CD8-positive, alpha-beta memory T cell (primary cell): ENCODE measurements at regions not wholly inside any gene's neighbourhood (a gene's known extent, or its start where the extent isn't known, plus 50 kb on each side); places are given as distances from the start of the nearest gene placed in this dataset.

ENCODE experiments used
- CTCF ChIA-PET: fragments of 350-600 bp; sonication (Branson Sonifier 250); formaldehyde crosslinking; loops from one replicate; lab custom pipeline; 2021; ENCODE audit warnings: antibody characterized with exemption; lab: Charles Lee
- POLR2A ChIA-PET: fragments of 350-600 bp; sonication (Branson Sonifier 250); formaldehyde crosslinking; loops from one replicate; lab custom pipeline; 2021; ENCODE audit warnings: antibody characterized with exemption; lab: Charles Lee
- DNase-seq, 5 donors: peaks; one replicate each; pipeline versions ENCODE4 v3.0.0 to v3.0.0-alpha.2; 2020 to 2022; ENCODE audit warnings: mixed read lengths in 1 of 5
- H3K27ac ChIP-seq: one replicate; pipeline ENCODE4 v1.7.0; 2013; ENCODE audit warnings: low read depth, mild to moderate bottlenecking, low read length, moderate library complexity
- H3K27me3 ChIP-seq: 2 replicates; pipeline ENCODE4 v1.7.0; 2013; ENCODE audit warnings: low read length, mild to moderate bottlenecking; ENCODE audit not compliant: insufficient read depth, poor library complexity, severe bottlenecking
- H3K36me3 ChIP-seq: 2 replicates; pipeline ENCODE4 v1.7.0; 2013; ENCODE audit warnings: mild to moderate bottlenecking, low read length, moderate library complexity; ENCODE audit not compliant: insufficient read depth
- H3K4me1 ChIP-seq: 2 replicates; pipeline ENCODE4 v1.7.0; 2013; ENCODE audit warnings: mild to moderate bottlenecking, low read length, moderate library complexity; ENCODE audit not compliant: insufficient read depth
- H3K4me3 ChIP-seq: 2 replicates; pipeline ENCODE4 v1.7.0; 2013; ENCODE audit warnings: mild to moderate bottlenecking, low read length
- H3K9me3 ChIP-seq: 2 replicates; pipeline ENCODE4 v1.7.0; 2013; ENCODE audit warnings: mild to moderate bottlenecking, low read length
- H3K27ac Mint-ChIP-seq, 8 donors: one replicate each; pipeline ENCODE4 v1.8.0; 2020 to 2021; ENCODE audit warnings: mixed read lengths in 8 of 8, mild to moderate bottlenecking in 6 of 8, inconsistent platforms in 3 of 8, moderate library complexity in 3 of 8
- H3K27me3 Mint-ChIP-seq, 2 donors: one replicate each; pipeline ENCODE4 v1.8.0; 2020 to 2021; ENCODE audit warnings: mixed read lengths in 2 of 2, mild to moderate bottlenecking in 1 of 2, moderate library complexity in 1 of 2
- H3K36me3 Mint-ChIP-seq, 3 donors: one replicate each; pipeline ENCODE4 v1.8.0; 2020 to 2021; ENCODE audit warnings: mixed read lengths in 3 of 3, inconsistent platforms in 1 of 3, mild to moderate bottlenecking in 1 of 3
- H3K4me1 Mint-ChIP-seq, 3 donors: one replicate each; pipeline ENCODE4 v1.8.0; 2020 to 2021; ENCODE audit warnings: mixed read lengths in 3 of 3, inconsistent platforms in 1 of 3, mild to moderate bottlenecking in 1 of 3
- H3K4me3 Mint-ChIP-seq, 7 donors: one replicate each; pipeline ENCODE4 v1.8.0; 2020 to 2021; ENCODE audit warnings: mixed read lengths in 7 of 7, mild to moderate bottlenecking in 6 of 7, moderate library complexity in 4 of 7, inconsistent platforms in 2 of 7
- H3K9me3 Mint-ChIP-seq, 5 donors: one replicate each; pipeline ENCODE4 v1.8.0; 2020 to 2022; ENCODE audit warnings: mixed read lengths in 5 of 5, mild to moderate bottlenecking in 3 of 5, moderate library complexity in 2 of 5, inconsistent platforms in 1 of 5

- ChIA-PET POLR2A (no interaction called here), CTCF (no interaction called here)
- Histone ChIP-seq H3K4me3 (no peak overlapping the region), H3K4me1 (no peaks in the 10 kb centered on the region), H3K27ac (no peak overlapping the region), H3K9me3 (no peaks in the 10 kb centered on the region), H3K36me3 (no peaks in the 10 kb centered on the region), H3K27me3 (no peaks in the 10 kb centered on the region)
- Mint-ChIP-seq H3K4me3 (no peak overlapping the region), H3K36me3 (no peaks in the 10 kb centered on the region), H3K27me3 (peaks cover 8 to 48% of the 10 kb centered on the region in 2 donors), H3K4me1 (no peaks in the 10 kb centered on the region), H3K27ac (no peak overlapping the region), H3K9me3 (no peaks in the 10 kb centered on the region)
- no peak for DNase-seq
Observed at GRCh38 chr20:51104960-51105920, 82.3 kb upstream of the KCNG1 start.

- Histone ChIP-seq H3K4me1 (no peaks in the 10 kb centered on the region), H3K27me3 (no peaks in the 10 kb centered on the region), H3K4me3 (no peak overlapping the region), H3K36me3 (no peaks in the 10 kb centered on the region), H3K27ac (no peak overlapping the region), H3K9me3 (no peaks in the 10 kb centered on the region)
- no peaks in the 10 kb centered on the region for H3K9me3 Mint-ChIP-seq
- ChIA-PET POLR2A (no interaction called here), CTCF (no interaction called here)
- DNase-seq: no peak
- no peak overlapping the region for H3K27ac Mint-ChIP-seq
- H3K27me3 Mint-ChIP-seq: peaks cover 3 to 39% of the 10 kb centered on the region in 2 donors
- no peaks in the 10 kb centered on the region for H3K4me1 Mint-ChIP-seq
- H3K36me3 Mint-ChIP-seq: no peaks in the 10 kb centered on the region
- no peak overlapping the region for H3K4me3 Mint-ChIP-seq
Observed at GRCh38 chr20:51100617-51101016, 77.7 kb upstream of the KCNG1 start.

GRCh38 chr20:51098284-51098810 lies 75.4 kb upstream of the KCNG1 start:
- Histone ChIP-seq H3K4me3 (no peak overlapping the region), H3K4me1 (no peaks in the 10 kb centered on the region)

GRCh38 chr20:51097351-51098120 lies 74.6 kb upstream of the KCNG1 start:
- no peaks in the 10 kb centered on the region for H3K4me1 ChIP-seq
- no peaks in the 10 kb centered on the region for H3K9me3 ChIP-seq
- POLR2A ChIA-PET: no interaction called here
- H3K4me3 ChIP-seq: no peak overlapping the region
- Mint-ChIP-seq H3K4me1 (peaks cover 0 to 1% (median under 1%) of the 10 kb centered on the region in 3 donors), H3K27me3 (peaks cover 9 to 52% of the 10 kb centered on the region in 2 donors), H3K4me3 (no peak overlapping the region), H3K9me3 (no peaks in the 10 kb centered on the region), H3K36me3 (no peaks in the 10 kb centered on the region), H3K27ac (no peak overlapping the region)
- no peak for DNase-seq
- no peaks in the 10 kb centered on the region for H3K36me3 ChIP-seq
- peaks cover under 1% of the 10 kb centered on the region for H3K27me3 ChIP-seq
- no peak overlapping the region for H3K27ac ChIP-seq
- CTCF ChIA-PET: no interaction called here

More at GRCh38 chr20:51098284-51098810, 75.4 kb upstream of the KCNG1 start:
- Histone ChIP-seq H3K27me3 (no peaks in the 10 kb centered on the region), H3K27ac (no peak overlapping the region), H3K9me3 (no peaks in the 10 kb centered on the region), H3K36me3 (no peaks in the 10 kb centered on the region)
- Mint-ChIP-seq H3K4me1 (no peaks in the 10 kb centered on the region), H3K9me3 (no peaks in the 10 kb centered on the region), H3K4me3 (no peak overlapping the region), H3K27ac (no peak overlapping the region), H3K36me3 (no peaks in the 10 kb centered on the region), H3K27me3 (peaks cover 6 to 51% of the 10 kb centered on the region in 2 donors)
- POLR2A ChIA-PET: no interaction called here
- no peak for DNase-seq
- CTCF ChIA-PET: no interaction called here

GRCh38 chr20:51096582-51097267 lies 73.8 kb upstream of the KCNG1 start:
- H3K27ac Mint-ChIP-seq: no peak overlapping the region
- peaks cover 4 to 9% (median 4%) of the 10 kb centered on the region in 3 donors for H3K4me1 Mint-ChIP-seq
- Histone ChIP-seq H3K4me3 (no peak overlapping the region), H3K27me3 (peaks cover 8% of the 10 kb centered on the region), H3K9me3 (no peaks in the 10 kb centered on the region), H3K36me3 (no peaks in the 10 kb centered on the region), H3K4me1 (no peaks in the 10 kb centered on the region), H3K27ac (no peak overlapping the region)
- peaks cover 9 to 58% of the 10 kb centered on the region in 2 donors for H3K27me3 Mint-ChIP-seq
- DNase-seq: no peak
- ChIA-PET CTCF (no interaction called here), POLR2A (no interaction called here)
- H3K9me3 Mint-ChIP-seq: no peaks in the 10 kb centered on the region
- no peaks in the 10 kb centered on the region for H3K36me3 Mint-ChIP-seq
- H3K4me3 Mint-ChIP-seq: no peak overlapping the region

- ChIA-PET POLR2A (no interaction called here), CTCF (no interaction called here)
- peaks cover 11% of the 10 kb centered on the region for H3K27me3 ChIP-seq
- H3K4me1 ChIP-seq: no peaks in the 10 kb centered on the region
- no peaks in the 10 kb centered on the region for H3K36me3 Mint-ChIP-seq
- no peaks in the 10 kb centered on the region for H3K9me3 ChIP-seq
- no peaks in the 10 kb centered on the region for H3K9me3 Mint-ChIP-seq
- DNase-seq: no peak
- no peak overlapping the region for H3K4me3 ChIP-seq
- H3K36me3 ChIP-seq: no peaks in the 10 kb centered on the region
- peaks cover 6 to 61% of the 10 kb centered on the region in 2 donors for H3K27me3 Mint-ChIP-seq
- peaks cover 4 to 11% (median 4%) of the 10 kb centered on the region in 3 donors for H3K4me1 Mint-ChIP-seq
- H3K27ac ChIP-seq: no peak overlapping the region
- no peak overlapping the region for H3K27ac Mint-ChIP-seq
- H3K4me3 Mint-ChIP-seq: no peak overlapping the region
Observed at GRCh38 chr20:51095633-51096521, 73.0 kb upstream of the KCNG1 start.

- peaks cover 4 to 11% (median 4%) of the 10 kb centered on the region in 3 donors for H3K4me1 Mint-ChIP-seq
- DNase-seq: no peak
- Histone ChIP-seq H3K27me3 (peaks cover 17% of the 10 kb centered on the region), H3K27ac (no peak overlapping the region), H3K9me3 (no peaks in the 10 kb centered on the region), H3K4me3 (no peak overlapping the region), H3K36me3 (no peaks in the 10 kb centered on the region), H3K4me1 (no peaks in the 10 kb centered on the region)
- POLR2A ChIA-PET: interaction anchor here (0.6 kb wide), 1 partner anchor 321 kb away, joined by 3 read pairs; no protein-coding TSS in a partner anchor
- H3K27ac Mint-ChIP-seq: no peak overlapping the region
- CTCF ChIA-PET: no interaction called here
- H3K4me3 Mint-ChIP-seq: no peak overlapping the region
- H3K9me3 Mint-ChIP-seq: no peaks in the 10 kb centered on the region
- H3K27me3 Mint-ChIP-seq: peaks cover 11 to 69% of the 10 kb centered on the region in 2 donors
- H3K36me3 Mint-ChIP-seq: no peaks in the 10 kb centered on the region
Observed at GRCh38 chr20:51094221-51094620, 71.3 kb upstream of the KCNG1 start.
